NCI-H2107 treated with DMSO at 0.1 percent for 48 hours (cell line): ENCODE measurements at regions not wholly inside any gene's neighbourhood (a gene's known extent, or its start where the extent isn't known, plus 50 kb on each side); places are given as distances from the start of the nearest gene placed in this dataset.

Source experiments
- DNase-seq: peaks from one replicate; lab custom pipeline; 2025; ENCODE audit not compliant: unreplicated experiment; lab: John Stamatoyannopoulos, UW

- no peak for DNase-seq
Observed at GRCh38 chr2:41626936-41627335, 420.9 kb upstream of the PKDCC start.

GRCh38 chr2:41634686-41635085 is 413.1 kb upstream of the PKDCC start:
- DNase-seq: no peak

GRCh38 chr2:41644936-41645335 is 402.9 kb upstream of the PKDCC start:
- DNase-seq: no peak

GRCh38 chr2:41647468-41648050 is 400.3 kb upstream of the PKDCC start:
- DNase-seq: no peak

GRCh38 chr2:41657226-41657625 is 390.6 kb upstream of the PKDCC start:
- DNase-seq: no peak

GRCh38 chr2:41659758-41660157 is 388.1 kb upstream of the PKDCC start:
- DNase-seq: no peak

- DNase-seq: no peak
Observed at GRCh38 chr2:41662461-41662860, 385.4 kb upstream of the PKDCC start.

GRCh38 chr2:41663056-41663455 is 384.8 kb upstream of the PKDCC start:
- no peak for DNase-seq

GRCh38 chr2:41668529-41668928 is 379.3 kb upstream of the PKDCC start:
- DNase-seq: no peak

- no peak for DNase-seq
Observed at GRCh38 chr2:41678639-41679038, 369.2 kb upstream of the PKDCC start.

- DNase-seq: no peak
Observed at GRCh38 chr2:41686156-41686555, 361.7 kb upstream of the PKDCC start.

GRCh38 chr2:41691561-41691960 is 356.3 kb upstream of the PKDCC start:
- DNase-seq: no peak

GRCh38 chr2:41694536-41695049 is 353.2 kb upstream of the PKDCC start:
- no peak for DNase-seq

GRCh38 chr2:41695198-41696113 is 352.4 kb upstream of the PKDCC start:
- no peak for DNase-seq

GRCh38 chr2:41697389-41697788 is 350.4 kb upstream of the PKDCC start:
- no peak for DNase-seq

- no peak for DNase-seq
Observed at GRCh38 chr2:41698678-41699422, 349.0 kb upstream of the PKDCC start.

- DNase-seq: no peak
Observed at GRCh38 chr2:41701231-41701630, 346.6 kb upstream of the PKDCC start.

- no peak for DNase-seq
Observed at GRCh38 chr2:41703123-41703522, 344.7 kb upstream of the PKDCC start.

GRCh38 chr2:41705634-41706033 is 342.2 kb upstream of the PKDCC start:
- no peak for DNase-seq

- no peak for DNase-seq
Observed at GRCh38 chr2:41706286-41706685, 341.5 kb upstream of the PKDCC start.

- DNase-seq: no peak
Observed at GRCh38 chr2:41707790-41708451, 339.9 kb upstream of the PKDCC start.
